IMR-90 (cell line): ENCODE measurements at regions not wholly inside any gene's neighbourhood (a gene's known extent, or its start where the extent isn't known, plus 50 kb on each side); places are given as distances from the start of the nearest gene placed in this dataset.

ENCODE experiments used
- ATAC-seq: fragments of 200-7000 bp; cut with Tn5 transposase; 2 replicates; pipeline ENCODE4 v1.9.1; 2020; ENCODE audit warnings: low read depth, mild to moderate bottlenecking, moderate library complexity
- BruUV-seq: library from RNA; stranded (reverse); fragments of 400-500 nt; replicated peaks from 2 replicates; lab custom pipeline; 2021; lab: Mats Ljungman, UMichigan
- CTCF ChIA-PET: fragments of 300-600 bp; formaldehyde crosslinking; extraction: SDS; loops from one replicate; lab custom pipeline; 2021; ENCODE audit warnings: antibody characterized with exemption; lab: Yijun Ruan, JAX
- POLR2A ChIA-PET: fragments of 300-600 bp; sonication (Branson Sonifier 250); formaldehyde crosslinking; loops from one replicate; lab custom pipeline; 2022; ENCODE audit warnings: antibody characterized with exemption; ENCODE audit not compliant: unreplicated experiment; lab: Charles Lee
- DNase-seq: peaks from one replicate; pipeline ENCODE4 v3.0.0; 2013
- H2AFZ ChIP-seq: replicated peaks from 2 replicates; pipeline ENCODE3; 2013; ENCODE audit warnings: low read length, mild to moderate bottlenecking; ENCODE audit not compliant: poor library complexity
- H2AK5ac ChIP-seq: 2 replicates; pipeline ENCODE4 v1.6.1; 2013; ENCODE audit warnings: low read depth, low read length, inconsistent platforms
- H2AK9ac ChIP-seq: replicated peaks from 2 replicates; pipeline ENCODE3; 2013; ENCODE audit warnings: mild to moderate bottlenecking, low read depth, low read length, moderate library complexity; ENCODE audit not compliant: poor library complexity
- H2BK120ac ChIP-seq: 2 replicates; pipeline ENCODE4 v1.6.1; 2013; ENCODE audit warnings: low read depth, low read length, inconsistent platforms
- H2BK15ac ChIP-seq: 3 replicates; pipeline ENCODE4 v1.6.1; 2013; ENCODE audit warnings: low read depth, low read length, inconsistent platforms
- H2BK20ac ChIP-seq: 2 replicates; pipeline ENCODE4 v1.6.1; 2013; ENCODE audit warnings: low read depth, mild to moderate bottlenecking, inconsistent platforms, low read length, moderate library complexity
- H2BK5ac ChIP-seq: 2 replicates; pipeline ENCODE4 v1.6.1; 2013; ENCODE audit warnings: mild to moderate bottlenecking, low read depth, low read length, inconsistent platforms; ENCODE audit not compliant: poor library complexity, severe bottlenecking
- H3K14ac ChIP-seq: replicated peaks from 2 replicates; pipeline ENCODE4 v1.6.1; 2013; ENCODE audit warnings: low read depth, low read length, inconsistent platforms
- H3K18ac ChIP-seq: 2 replicates; pipeline ENCODE4 v1.6.1; 2013; ENCODE audit warnings: low read depth, low read length, control low read depth
- H3K23ac ChIP-seq: 2 replicates; pipeline ENCODE4 v1.6.1; 2013; ENCODE audit warnings: low read depth, low read length, inconsistent platforms
- H3K27ac ChIP-seq: 2 replicates; pipeline ENCODE4 v1.5.1; 2013; ENCODE audit warnings: mild to moderate bottlenecking, control low read depth, low read length; ENCODE audit not compliant: insufficient read depth
- H3K27me3 ChIP-seq: 2 replicates; pipeline ENCODE4 v1.6.1; 2013; ENCODE audit warnings: low read length; ENCODE audit not compliant: control insufficient read depth, insufficient read depth
- H3K36me3 ChIP-seq: 2 replicates; pipeline ENCODE4 v1.6.1; 2013; ENCODE audit warnings: low read length, mixed read lengths; ENCODE audit not compliant: control insufficient read depth, insufficient read depth
- H3K4ac ChIP-seq: 2 replicates; pipeline ENCODE4 v1.6.1; 2013; ENCODE audit warnings: low read depth, low read length, inconsistent platforms
- H3K4me1 ChIP-seq: 2 replicates; pipeline ENCODE4 v1.6.1; 2013; ENCODE audit warnings: low read length, mixed read lengths; ENCODE audit not compliant: control insufficient read depth, insufficient read depth
- H3K4me2 ChIP-seq: 2 replicates; pipeline ENCODE4 v1.6.1; 2013; ENCODE audit warnings: low read depth, mild to moderate bottlenecking, control low read depth, low read length, moderate library complexity
- H3K4me3 ChIP-seq: 2 replicates; pipeline ENCODE4 v1.5.1; 2013; ENCODE audit warnings: low read depth, mild to moderate bottlenecking, control low read depth, low read length, moderate library complexity; ENCODE audit not compliant: insufficient read depth
- H3K56ac ChIP-seq: 2 replicates; pipeline ENCODE4 v1.6.1; 2013; ENCODE audit warnings: low read length, inconsistent platforms; ENCODE audit not compliant: insufficient read depth; ENCODE audit errors: extremely low read depth
- H3K79me1 ChIP-seq, 2 experiments: 2 replicates each; pipeline ENCODE4 v1.6.1; 2013; ENCODE audit warnings: low read length in 2 of 2, inconsistent platforms in 1 of 2, low read depth in 1 of 2
- H3K9ac ChIP-seq: 2 replicates; pipeline ENCODE4 v1.6.1; 2013; ENCODE audit warnings: low read depth, low read length, control low read depth
- H3K9me1 ChIP-seq: 2 replicates; pipeline ENCODE4 v1.6.1; 2013; ENCODE audit warnings: low read length, inconsistent platforms; ENCODE audit not compliant: insufficient read depth
- H3K9me3 ChIP-seq: 2 replicates; pipeline ENCODE4 v1.6.1; 2013; ENCODE audit warnings: low read length; ENCODE audit not compliant: control insufficient read depth, insufficient read depth
- H4K20me1 ChIP-seq: 2 replicates; pipeline ENCODE4 v1.6.1; 2013; ENCODE audit warnings: low read length, inconsistent platforms; ENCODE audit not compliant: insufficient read depth
- H4K5ac ChIP-seq: 2 replicates; pipeline ENCODE4 v1.6.1; 2013; ENCODE audit warnings: mild to moderate bottlenecking, low read depth, low read length, control low read depth
- H4K8ac ChIP-seq, 2 experiments: 2 replicates each; pipeline ENCODE4 v1.6.1; 2013; ENCODE audit warnings: low read depth in 2 of 2, low read length in 2 of 2, control low read depth in 1 of 2, inconsistent platforms in 1 of 2
- H4K91ac ChIP-seq: 2 replicates; pipeline ENCODE4 v1.6.1; 2013; ENCODE audit warnings: low read depth, low read length, inconsistent platforms; ENCODE audit not compliant: insufficient read depth
- CEBPB ChIP-seq: IDR thresholded peaks from 2 replicates; pipeline ENCODE4 v1.6.1; 2012; ENCODE audit warnings: low read depth, low read length, improper control_type of control experiment
- MAFK ChIP-seq: IDR thresholded peaks from 2 replicates; pipeline ENCODE4 v1.6.1; 2012; ENCODE audit warnings: low read depth, low read length, improper control_type of control experiment
- RAD21 ChIP-seq: IDR thresholded peaks from 2 replicates; pipeline ENCODE4 v1.6.1; 2012; ENCODE audit warnings: low read length, improper control_type of control experiment
- RCOR1 ChIP-seq: IDR thresholded peaks from 2 replicates; pipeline ENCODE4 v1.6.1; 2012; ENCODE audit warnings: mild to moderate bottlenecking, low read length, improper control_type of control experiment; ENCODE audit not compliant: insufficient replicate concordance
- WGBS, 2 experiments: methylation state at CpG; one replicate each; pipeline versions ENCODE4 v1.1.5 to v1.1.7; 2013; ENCODE audit warnings: missing lambda C conversion rate in 2 of 2; ENCODE audit not compliant: insufficient read length in 1 of 2; ENCODE audit errors: extremely low coverage in 2 of 2; 5-methylcytosine and 5-hydroxymethylcytosine counted together
- dilution Hi-C: fragments of 300-500 bp; cut with HindIII; formaldehyde crosslinking; loops from one replicate; pipeline ENCODE4 v1.14.3; 2018; ENCODE audit warnings: low sequenced_read_pairs; ENCODE audit not compliant: unreplicated experiment
- in situ Hi-C: fragments of 300-500 bp; cut with MboI; formaldehyde crosslinking; loops from 3 replicates; pipeline ENCODE4 v1.14.3; 2019; ENCODE audit warnings: low sequenced_read_pairs, inconsistent platforms, mixed read lengths
- intact Hi-C: fragments of 100-400 bp; cut with micrococcal nuclease; formaldehyde crosslinking; loops from 2 replicates; pipeline ENCODE4 v1.10.0; 2022
- TF ChIP-seq, protein P1 (sequence below): conservative IDR thresholded peaks from 2 replicates; pipeline ENCODE4 v1.5.1; 2012; ENCODE audit warnings: mild to moderate bottlenecking, low read depth, low read length, improper control_type of control experiment

GRCh38 chr18:29457316-29457889, 1280.5 kb upstream of the CDH2 start:
- POLR2A ChIA-PET: no interaction called here
- no peak for DNase-seq
- BruUV-seq: no TSS peak
- H2BK120ac ChIP-seq: no peak overlapping the region
- no peaks in the 10 kb centered on the region for H3K36me3 ChIP-seq
- intact Hi-C loops: no loop called here
- H3K4me2 ChIP-seq: no peak overlapping the region
- no peak overlapping the region for H4K8ac ChIP-seq
- H3K27ac ChIP-seq: no peak overlapping the region
- no CpG with 5 or more reads among the region's 4 CpGs for WGBS, 2 experiments
- dilution Hi-C loops: no loop called here
- no peaks in the 10 kb centered on the region for H3K27me3 ChIP-seq
- no peak overlapping the region for H3K18ac ChIP-seq
- in situ Hi-C loops: no loop called here
- H3K9me1 ChIP-seq: no peaks in the 10 kb centered on the region
- no peak overlapping the region for H2AK5ac ChIP-seq
- H2AK9ac ChIP-seq: no peak overlapping the region
- H3K9me3 ChIP-seq: no peaks in the 10 kb centered on the region
- TF ChIP-seq MAFK: no peak
- TF ChIP-seq CEBPB: no peak
- TF ChIP-seq, protein P1, sequence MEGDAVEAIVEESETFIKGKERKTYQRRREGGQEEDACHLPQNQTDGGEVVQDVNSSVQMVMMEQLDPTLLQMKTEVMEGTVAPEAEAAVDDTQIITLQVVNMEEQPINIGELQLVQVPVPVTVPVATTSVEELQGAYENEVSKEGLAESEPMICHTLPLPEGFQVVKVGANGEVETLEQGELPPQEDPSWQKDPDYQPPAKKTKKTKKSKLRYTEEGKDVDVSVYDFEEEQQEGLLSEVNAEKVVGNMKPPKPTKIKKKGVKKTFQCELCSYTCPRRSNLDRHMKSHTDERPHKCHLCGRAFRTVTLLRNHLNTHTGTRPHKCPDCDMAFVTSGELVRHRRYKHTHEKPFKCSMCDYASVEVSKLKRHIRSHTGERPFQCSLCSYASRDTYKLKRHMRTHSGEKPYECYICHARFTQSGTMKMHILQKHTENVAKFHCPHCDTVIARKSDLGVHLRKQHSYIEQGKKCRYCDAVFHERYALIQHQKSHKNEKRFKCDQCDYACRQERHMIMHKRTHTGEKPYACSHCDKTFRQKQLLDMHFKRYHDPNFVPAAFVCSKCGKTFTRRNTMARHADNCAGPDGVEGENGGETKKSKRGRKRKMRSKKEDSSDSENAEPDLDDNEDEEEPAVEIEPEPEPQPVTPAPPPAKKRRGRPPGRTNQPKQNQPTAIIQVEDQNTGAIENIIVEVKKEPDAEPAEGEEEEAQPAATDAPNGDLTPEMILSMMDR: no peak
- TF ChIP-seq RCOR1: no peak
- no peak for TF ChIP-seq RAD21
- H3K56ac ChIP-seq: no peak overlapping the region
- H3K14ac ChIP-seq: no peak overlapping the region
- H2AFZ ChIP-seq: no peak overlapping the region
- no peaks in the 10 kb centered on the region for H3K4me1 ChIP-seq
- CTCF ChIA-PET: no interaction called here
- H3K23ac ChIP-seq: no peak overlapping the region
- H3K9ac ChIP-seq: no peak overlapping the region
- H3K4ac ChIP-seq: no peak overlapping the region
- H4K5ac ChIP-seq: no peak overlapping the region
- no peaks in the 10 kb centered on the region for H4K20me1 ChIP-seq
- ATAC-seq: no peak
- H2BK20ac ChIP-seq: no peak overlapping the region
- no peak overlapping the region for H2BK5ac ChIP-seq
- H2BK15ac ChIP-seq: no peak overlapping the region
- no peak overlapping the region for H4K91ac ChIP-seq
- H3K4me3 ChIP-seq: no peak overlapping the region
- H3K79me1 ChIP-seq: no peaks in the 10 kb centered on the region
